ENCODE measurements at regions not wholly inside any gene's neighbourhood (a gene's known extent, or its start where the extent isn't known, plus 50 kb on each side); places are given as distances from the start of the nearest gene placed in this dataset.
"Not testable (repeated sequence)": the region's sequence is repeated elsewhere in the genome, so short reads cannot be mapped to it uniquely, and the experiment has no call there.

DNA sequence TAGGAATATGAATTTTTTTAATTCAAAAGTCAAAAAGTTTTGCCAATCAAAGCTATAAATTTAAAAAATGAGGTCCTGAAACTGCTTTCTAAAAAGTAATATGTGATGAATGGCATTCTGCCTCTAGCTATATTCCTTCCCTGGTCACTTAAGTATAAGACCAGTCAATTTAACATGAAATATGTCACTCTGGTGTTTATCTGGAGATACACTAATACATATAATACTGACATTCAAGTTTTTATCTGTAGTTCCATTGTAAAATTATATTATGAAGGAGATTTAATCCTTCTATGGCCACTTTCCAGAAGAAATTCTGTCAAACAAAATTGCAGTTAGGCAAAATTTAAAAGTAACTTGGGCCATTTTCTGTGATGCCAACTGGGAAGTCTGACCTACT, 236.8 kb downstream of the CNTN3 start:
- no peak overlapping the region for H3K9ac ChIP-seq (ENCODE audit: low read length)
- no peaks in the 10 kb centered on the region for H3K4me1 ChIP-seq (ENCODE audit: control insufficient read depth, insufficient read depth, low read length)
- H3K36me3 ChIP-seq (ENCODE audit: control insufficient read depth, insufficient read depth, low read length, severe bottlenecking): no peaks in the 10 kb centered on the region
- no peak overlapping the region for H3K4me3 ChIP-seq (ENCODE audit: low read length)
- no peak for DNase-seq (ENCODE audit: low read depth)
- H3K27me3 ChIP-seq (replicated peaks; ENCODE audit: control insufficient read depth, insufficient read depth, low read length): no peaks in the 10 kb centered on the region
- no peaks in the 10 kb centered on the region for H3K9me3 ChIP-seq (ENCODE audit: control insufficient read depth, low read length)

DNA sequence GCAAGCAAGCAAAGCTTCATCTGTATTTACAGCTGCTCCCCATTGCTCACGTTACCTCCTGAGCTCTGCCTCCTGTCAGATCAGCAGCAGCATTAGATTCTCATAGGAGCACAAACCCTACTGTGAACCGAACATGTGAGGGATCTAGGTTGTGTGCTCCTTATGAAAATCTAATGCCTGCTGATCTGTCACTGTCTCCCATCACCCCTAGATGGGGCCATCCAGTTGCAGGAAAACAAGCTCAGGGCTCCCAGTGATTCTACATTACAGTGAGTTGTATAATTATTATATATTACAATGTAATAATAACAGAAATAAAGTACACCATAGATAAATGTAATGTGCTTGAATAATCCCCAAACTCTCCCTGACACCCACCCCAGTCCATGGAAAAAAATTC, 238.1 kb downstream of the CNTN3 start:
- not testable (repeated sequence) for H3K36me3 ChIP-seq (ENCODE audit: control insufficient read depth, insufficient read depth, low read length, severe bottlenecking); H3K9ac ChIP-seq (ENCODE audit: low read length); H3K4me1 ChIP-seq (ENCODE audit: control insufficient read depth, insufficient read depth, low read length); H3K4me3 ChIP-seq (ENCODE audit: low read length); H3K9me3 ChIP-seq (ENCODE audit: control insufficient read depth, low read length); DNase-seq (ENCODE audit: low read depth); H3K27me3 ChIP-seq (replicated peaks; ENCODE audit: control insufficient read depth, insufficient read depth, low read length)

DNA sequence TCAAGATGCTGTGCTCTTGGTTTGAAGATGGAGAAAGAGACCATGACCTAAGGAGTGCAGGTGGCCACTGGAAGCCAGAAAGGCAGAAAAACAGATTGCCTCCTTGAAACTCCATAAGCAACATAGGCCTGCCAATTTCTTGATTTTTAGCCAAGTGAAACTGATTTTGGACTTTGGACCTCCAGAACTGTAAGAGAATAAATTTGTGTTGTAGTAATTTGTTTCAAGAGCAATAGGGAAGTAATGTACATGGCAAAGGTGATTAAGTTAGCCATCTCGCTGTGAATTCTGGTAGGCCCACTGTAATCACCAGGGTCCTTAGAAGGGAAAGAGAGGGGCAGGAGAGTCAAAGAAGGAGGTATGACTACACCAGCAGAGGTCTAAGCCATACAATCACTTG, 238.8 kb downstream of the CNTN3 start:
- no peak overlapping the region for H3K4me3 ChIP-seq (ENCODE audit: low read length)
- H3K27me3 ChIP-seq (replicated peaks; ENCODE audit: control insufficient read depth, insufficient read depth, low read length): no peaks in the 10 kb centered on the region
- H3K9ac ChIP-seq (ENCODE audit: low read length): no peak overlapping the region
- DNase-seq (ENCODE audit: low read depth): no peak
- H3K4me1 ChIP-seq (ENCODE audit: control insufficient read depth, insufficient read depth, low read length): no peaks in the 10 kb centered on the region
- H3K9me3 ChIP-seq (ENCODE audit: control insufficient read depth, low read length): no peaks in the 10 kb centered on the region
- no peaks in the 10 kb centered on the region for H3K36me3 ChIP-seq (ENCODE audit: control insufficient read depth, insufficient read depth, low read length, severe bottlenecking)

DNA sequence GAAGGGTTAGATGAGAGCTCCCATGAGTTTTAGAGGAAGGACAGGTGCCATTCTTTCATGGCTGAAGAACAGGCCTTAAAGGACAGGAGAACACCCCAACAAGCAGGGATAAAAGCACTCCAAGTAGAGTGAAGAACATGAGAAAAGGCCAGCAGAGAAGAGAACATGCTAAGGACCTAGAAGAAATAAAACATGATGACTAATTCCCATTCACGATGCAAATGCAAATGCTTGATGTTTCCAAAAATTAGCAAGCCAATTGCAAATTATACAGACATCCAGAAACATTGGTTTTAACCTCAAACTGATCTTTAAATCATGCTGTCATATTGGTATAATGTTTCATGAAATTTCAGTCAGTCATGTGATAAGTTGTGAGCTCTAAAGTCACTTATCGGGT, 241.7 kb downstream of the CNTN3 start:
- Histone ChIP-seq H3K27me3 (replicated peaks; ENCODE audit: control insufficient read depth, insufficient read depth, low read length) (no peaks in the 10 kb centered on the region), H3K36me3 (ENCODE audit: control insufficient read depth, insufficient read depth, low read length, severe bottlenecking) (no peaks in the 10 kb centered on the region), H3K4me1 (ENCODE audit: control insufficient read depth, insufficient read depth, low read length) (peaks cover 5% of the 10 kb centered on the region), H3K9me3 (ENCODE audit: control insufficient read depth, low read length) (no peaks in the 10 kb centered on the region), H3K9ac (ENCODE audit: low read length) (no peak overlapping the region), H3K4me3 (ENCODE audit: low read length) (no peak overlapping the region)
- no peak for DNase-seq (ENCODE audit: low read depth)

DNA sequence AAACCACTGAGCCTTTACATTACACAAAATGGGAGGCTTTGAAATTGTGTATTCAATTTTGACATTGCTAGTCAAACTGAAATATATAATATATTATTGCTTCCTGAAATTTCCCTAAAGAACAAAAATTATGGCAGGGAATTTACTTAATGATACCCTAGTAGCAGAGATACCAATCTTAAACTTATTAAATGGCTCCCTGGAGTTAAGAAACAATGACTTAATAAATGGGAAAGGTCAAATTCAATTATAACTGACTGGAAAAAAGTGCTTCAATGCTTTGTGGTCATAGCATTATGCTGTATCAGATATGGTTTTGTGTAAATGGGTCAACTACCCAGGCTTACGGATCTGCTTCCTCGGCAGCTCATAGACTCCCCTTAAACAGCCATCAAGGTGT, 244.1 kb downstream of the CNTN3 start:
- peaks cover 5% of the 10 kb centered on the region for H3K4me1 ChIP-seq (ENCODE audit: control insufficient read depth, insufficient read depth, low read length)
- H3K27me3 ChIP-seq (replicated peaks; ENCODE audit: control insufficient read depth, insufficient read depth, low read length): no peaks in the 10 kb centered on the region
- no peak overlapping the region for H3K9ac ChIP-seq (ENCODE audit: low read length)
- H3K4me3 ChIP-seq (ENCODE audit: low read length): no peak overlapping the region
- no peak for DNase-seq (ENCODE audit: low read depth)
- no peaks in the 10 kb centered on the region for H3K9me3 ChIP-seq (ENCODE audit: control insufficient read depth, low read length)
- peaks cover 1% of the 10 kb centered on the region for H3K36me3 ChIP-seq (ENCODE audit: control insufficient read depth, insufficient read depth, low read length, severe bottlenecking)

DNA sequence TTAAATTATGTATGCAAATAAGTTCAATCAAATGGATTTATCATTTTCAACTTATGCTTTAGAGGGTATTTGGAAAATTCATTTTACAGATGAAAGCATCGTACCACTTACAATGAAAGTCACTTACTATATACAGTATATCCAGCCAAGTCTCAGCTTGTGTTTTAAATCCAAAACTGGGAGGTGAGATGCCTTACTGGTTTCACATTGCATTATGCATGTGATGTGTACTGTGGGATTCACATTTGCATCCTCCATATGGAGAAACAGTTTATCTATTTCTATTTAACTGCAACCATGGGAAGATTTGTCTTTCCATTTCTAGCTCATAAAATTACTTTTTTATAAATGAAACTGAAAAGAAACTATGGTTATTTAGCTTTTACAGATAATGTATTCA, 248.1 kb downstream of the CNTN3 start:
- no peak for DNase-seq (ENCODE audit: low read depth)
- Histone ChIP-seq H3K27me3 (replicated peaks; ENCODE audit: control insufficient read depth, insufficient read depth, low read length) (no peaks in the 10 kb centered on the region), H3K4me1 (ENCODE audit: control insufficient read depth, insufficient read depth, low read length) (peaks cover 5% of the 10 kb centered on the region), H3K36me3 (ENCODE audit: control insufficient read depth, insufficient read depth, low read length, severe bottlenecking) (peaks cover 6% of the 10 kb centered on the region), H3K4me3 (ENCODE audit: low read length) (no peak overlapping the region), H3K9me3 (ENCODE audit: control insufficient read depth, low read length) (no peaks in the 10 kb centered on the region), H3K9ac (ENCODE audit: low read length) (no peak overlapping the region)

DNA sequence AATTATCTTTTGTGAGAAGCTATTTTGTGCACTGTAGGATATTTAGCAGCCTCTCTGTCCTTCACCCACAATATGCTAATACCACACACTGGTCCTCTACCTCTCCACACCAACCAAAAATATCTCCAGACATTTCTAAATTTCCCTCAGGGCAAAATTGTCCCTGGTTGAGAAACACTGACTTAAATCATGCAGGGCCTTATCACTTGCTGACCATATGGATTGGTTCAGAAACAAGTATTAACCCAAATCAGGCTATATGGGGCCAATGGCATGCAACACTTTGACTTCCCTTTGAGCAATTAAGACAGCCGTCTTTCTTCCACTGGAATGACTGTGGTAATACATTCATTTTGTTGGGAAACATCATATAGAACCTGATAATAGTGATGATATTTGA, 251.1 kb downstream of the CNTN3 start:
- Histone ChIP-seq H3K9me3 (ENCODE audit: control insufficient read depth, low read length) (no peaks in the 10 kb centered on the region), H3K4me3 (ENCODE audit: low read length) (no peak overlapping the region), H3K36me3 (ENCODE audit: control insufficient read depth, insufficient read depth, low read length, severe bottlenecking) (peaks cover 8% of the 10 kb centered on the region), H3K9ac (ENCODE audit: low read length) (no peak overlapping the region), H3K27me3 (replicated peaks; ENCODE audit: control insufficient read depth, insufficient read depth, low read length) (no peaks in the 10 kb centered on the region), H3K4me1 (ENCODE audit: control insufficient read depth, insufficient read depth, low read length) (no peaks in the 10 kb centered on the region)
- DNase-seq (ENCODE audit: low read depth): no peak

DNA sequence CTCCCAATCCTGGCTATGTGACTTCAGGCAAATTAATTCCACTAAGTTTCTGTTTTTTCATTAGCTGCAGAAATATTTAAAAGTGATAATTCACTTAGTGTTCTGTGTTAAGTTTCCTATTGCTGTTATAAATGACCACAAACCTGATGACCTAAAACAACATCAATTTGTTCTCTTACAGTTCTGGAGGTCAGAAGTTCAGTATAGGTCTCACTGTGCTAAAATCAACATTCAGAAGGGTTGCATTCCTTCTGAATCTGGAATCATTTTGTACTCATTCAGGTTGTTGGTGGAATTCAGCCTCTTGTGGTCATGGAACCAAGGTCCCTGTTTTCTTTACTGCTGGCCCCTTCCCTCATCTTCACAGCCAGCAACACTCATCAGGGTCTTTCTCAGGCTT, 254.1 kb downstream of the CNTN3 start:
- Histone ChIP-seq H3K4me3 (ENCODE audit: low read length) (no peak overlapping the region), H3K27me3 (replicated peaks; ENCODE audit: control insufficient read depth, insufficient read depth, low read length) (no peaks in the 10 kb centered on the region), H3K4me1 (ENCODE audit: control insufficient read depth, insufficient read depth, low read length) (no peaks in the 10 kb centered on the region), H3K9ac (ENCODE audit: low read length) (no peak overlapping the region), H3K9me3 (ENCODE audit: control insufficient read depth, low read length) (no peaks in the 10 kb centered on the region), H3K36me3 (ENCODE audit: control insufficient read depth, insufficient read depth, low read length, severe bottlenecking) (peaks cover 7% of the 10 kb centered on the region)
- no peak for DNase-seq (ENCODE audit: low read depth)

DNA sequence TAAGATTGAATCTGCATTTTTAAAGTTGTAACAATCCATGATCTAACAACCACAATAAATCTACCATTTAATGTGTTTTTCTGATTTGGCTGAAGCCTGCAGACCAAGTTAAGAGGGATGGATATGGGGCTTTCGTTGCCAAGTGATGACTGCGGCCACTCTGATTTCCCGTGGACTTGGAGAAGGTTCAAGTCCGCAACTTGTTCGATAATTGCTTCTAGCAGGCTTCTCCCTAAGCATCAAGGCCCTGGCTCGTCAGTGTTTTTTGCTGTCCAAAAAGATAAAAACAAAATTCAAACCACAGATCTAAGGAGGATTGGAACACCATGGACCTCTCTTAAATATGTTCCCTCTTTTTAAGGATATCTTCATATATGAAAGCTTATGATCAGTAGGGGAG, 256.6 kb downstream of the CNTN3 start:
- Histone ChIP-seq H3K4me3 (ENCODE audit: low read length) (no peak overlapping the region), H3K9me3 (ENCODE audit: control insufficient read depth, low read length) (no peaks in the 10 kb centered on the region), H3K36me3 (ENCODE audit: control insufficient read depth, insufficient read depth, low read length, severe bottlenecking) (peaks cover 6% of the 10 kb centered on the region), H3K27me3 (replicated peaks; ENCODE audit: control insufficient read depth, insufficient read depth, low read length) (no peaks in the 10 kb centered on the region), H3K4me1 (ENCODE audit: control insufficient read depth, insufficient read depth, low read length) (no peaks in the 10 kb centered on the region), H3K9ac (ENCODE audit: low read length) (no peak overlapping the region)
- DNase-seq (ENCODE audit: low read depth): no peak

DNA sequence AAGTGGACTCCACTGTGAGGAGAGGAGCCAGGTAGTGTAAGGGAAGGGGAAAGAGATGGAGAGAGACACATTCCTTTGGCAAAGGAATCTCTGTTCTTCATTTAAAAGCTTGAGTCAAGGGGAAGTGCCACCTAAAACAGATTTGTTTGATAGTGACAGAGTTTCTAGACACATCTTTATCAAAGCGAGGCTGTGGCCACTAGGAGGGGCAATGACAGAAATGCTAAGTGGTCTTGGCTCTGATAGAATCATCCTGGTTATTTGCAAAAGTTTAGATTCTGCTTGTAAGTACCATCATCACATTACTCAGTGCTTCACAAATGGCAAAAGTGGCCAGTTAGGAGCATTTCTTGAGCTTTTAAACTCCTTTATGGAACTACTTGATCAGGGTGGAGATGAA, 261.4 kb downstream of the CNTN3 start:
- H3K36me3 ChIP-seq (ENCODE audit: control insufficient read depth, insufficient read depth, low read length, severe bottlenecking): no peaks in the 10 kb centered on the region
- H3K9me3 ChIP-seq (ENCODE audit: control insufficient read depth, low read length): no peaks in the 10 kb centered on the region
- DNase-seq (ENCODE audit: low read depth): no peak
- H3K4me3 ChIP-seq (ENCODE audit: low read length): no peak overlapping the region
- H3K27me3 ChIP-seq (replicated peaks; ENCODE audit: control insufficient read depth, insufficient read depth, low read length): no peaks in the 10 kb centered on the region
- H3K9ac ChIP-seq (ENCODE audit: low read length): no peak overlapping the region
- H3K4me1 ChIP-seq (ENCODE audit: control insufficient read depth, insufficient read depth, low read length): no peaks in the 10 kb centered on the region

DNA sequence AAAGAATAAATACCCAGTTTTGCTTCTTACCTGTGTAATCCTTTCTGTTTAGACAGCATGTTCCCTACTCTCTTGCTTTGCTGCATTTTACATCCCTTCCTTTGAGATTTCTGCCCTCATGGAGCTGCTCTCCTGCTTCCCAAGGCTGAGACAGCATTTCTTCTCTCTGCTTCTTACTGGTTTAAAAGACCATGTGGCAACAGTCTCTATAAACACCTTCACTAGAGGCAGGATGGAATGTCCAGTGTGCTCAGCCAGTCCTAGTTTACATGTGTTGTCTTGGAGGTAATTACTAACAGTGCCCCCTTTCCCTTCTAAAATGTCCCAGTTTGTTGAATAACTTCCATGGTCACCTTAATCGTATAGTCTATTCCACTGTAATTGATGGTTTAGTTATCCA, 262.3 kb downstream of the CNTN3 start:
- Histone ChIP-seq H3K9me3 (ENCODE audit: control insufficient read depth, low read length) (no peaks in the 10 kb centered on the region), H3K36me3 (ENCODE audit: control insufficient read depth, insufficient read depth, low read length, severe bottlenecking) (no peaks in the 10 kb centered on the region), H3K27me3 (replicated peaks; ENCODE audit: control insufficient read depth, insufficient read depth, low read length) (no peaks in the 10 kb centered on the region), H3K4me1 (ENCODE audit: control insufficient read depth, insufficient read depth, low read length) (no peaks in the 10 kb centered on the region), H3K9ac (ENCODE audit: low read length) (no peak overlapping the region), H3K4me3 (ENCODE audit: low read length) (no peak overlapping the region)
- DNase-seq (ENCODE audit: low read depth): no peak

DNA sequence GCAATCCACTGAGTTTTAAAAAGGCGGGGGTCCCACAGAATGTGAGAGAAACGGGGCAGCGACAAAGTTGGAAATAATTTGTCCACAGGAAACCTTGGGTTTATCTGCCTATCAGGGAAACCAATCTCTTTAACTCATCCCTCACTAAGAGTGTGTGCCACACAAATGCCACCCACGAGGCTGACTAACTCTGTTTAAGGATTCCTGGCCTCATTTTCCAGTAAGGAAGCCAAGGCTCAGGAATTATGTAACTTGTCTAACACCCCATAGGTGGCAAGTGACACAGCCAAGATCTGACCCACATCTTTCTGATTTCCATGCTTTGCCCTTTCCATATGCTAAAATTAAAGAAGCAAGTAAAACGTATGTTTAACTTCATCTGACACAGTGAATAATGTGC, 263.2 kb downstream of the CNTN3 start:
- Histone ChIP-seq H3K9ac (ENCODE audit: low read length) (no peak overlapping the region), H3K4me3 (ENCODE audit: low read length) (no peak overlapping the region), H3K9me3 (ENCODE audit: control insufficient read depth, low read length) (no peaks in the 10 kb centered on the region), H3K27me3 (replicated peaks; ENCODE audit: control insufficient read depth, insufficient read depth, low read length) (no peaks in the 10 kb centered on the region), H3K36me3 (ENCODE audit: control insufficient read depth, insufficient read depth, low read length, severe bottlenecking) (no peaks in the 10 kb centered on the region), H3K4me1 (ENCODE audit: control insufficient read depth, insufficient read depth, low read length) (no peaks in the 10 kb centered on the region)
- no peak for DNase-seq (ENCODE audit: low read depth)
